A549 (cell line): ENCODE measurements at regions not wholly inside any gene's neighbourhood (a gene's known extent, or its start where the extent isn't known, plus 50 kb on each side); places are given as distances from the start of the nearest gene placed in this dataset.

Experiments
- ATAC-seq, 2 experiments: fragments of 200-7000 bp in 1 of 2; fragments of >200 bp in 1 of 2; cut with Nextera tagmentation in 1 of 2; cut with Tn5 transposase in 1 of 2; 3 replicates each; pipeline versions ENCODE4 v1.8.0 to v1.9.1; 2018 to 2020; ENCODE audit warnings: mild to moderate bottlenecking in 1 of 2, moderate library complexity in 1 of 2
- CTCF ChIA-PET: fragments of 300-600 bp; sonication (Branson Sonifier 250); formaldehyde crosslinking; extraction: SDS; loops from one replicate; lab custom pipeline; 2021; ENCODE audit warnings: antibody characterized with exemption, inconsistent platforms; lab: Yijun Ruan, JAX
- POLR2A ChIA-PET: fragments of 350-600 bp; formaldehyde crosslinking; extraction: SDS; loops from one replicate; lab custom pipeline; 2021; ENCODE audit warnings: antibody characterized with exemption, inconsistent platforms; lab: Yijun Ruan, JAX
- DNase-seq, 2 experiments: peaks; one replicate each; pipeline versions ENCODE4 v3.0.0 to v3.0.0-alpha.2; 2011 to 2016; ENCODE audit warnings: low read depth in 1 of 2, low spot score in 1 of 2
- FAIRE-seq: peaks from 2 replicates; lab custom pipeline; 2011; peaks lifted over from hg19 to GRCh38; lab: Jason Lieb, UNC
- H3K27ac ChIP-seq, 2 experiments: fragments of >200 bp; sonication (Bioruptor Twin); formaldehyde crosslinking; 3 replicates each; pipeline ENCODE4 v1.5.1; 2016 to 2017
- H3K4me1 ChIP-seq: fragments of >200 bp; sonication (Bioruptor Twin); formaldehyde crosslinking; 3 replicates; pipeline ENCODE4 v1.6.1; 2016
- H3K4me2 ChIP-seq: fragments of >200 bp; sonication (Bioruptor Twin); formaldehyde crosslinking; 3 replicates; pipeline ENCODE4 v1.6.1; 2016
- H3K4me3 ChIP-seq: fragments of >200 bp; sonication (Bioruptor Twin); formaldehyde crosslinking; 3 replicates; pipeline ENCODE4 v1.5.1; 2016
- H3K9me3 ChIP-seq: fragments of >200 bp; sonication (Bioruptor Twin); formaldehyde crosslinking; 3 replicates; pipeline ENCODE4 v1.6.1; 2016
- CBX2 ChIP-seq: fragments of 200-600 bp; sonication (generic); IDR thresholded peaks from 2 replicates; pipeline ENCODE4 v1.6.1; 2016; ENCODE audit warnings: low read depth, mild to moderate bottlenecking, borderline replicate concordance
- CBX8 ChIP-seq: fragments of 200-600 bp; sonication (generic); IDR thresholded peaks from 2 replicates; pipeline ENCODE4 v1.6.1; 2016
- CEBPB ChIP-seq, 2 experiments: fragments of >200 bp in 1 of 2; sonication (Bioruptor Twin) in 1 of 2; formaldehyde crosslinking in 1 of 2; IDR thresholded peaks; 2 replicates each; pipeline ENCODE4 v1.6.1; 2012 to 2016
- CHD4 ChIP-seq: fragments of 200-600 bp; sonication (generic); IDR thresholded peaks from 2 replicates; pipeline ENCODE4 v1.6.1; 2016; ENCODE audit warnings: antibody characterized with exemption, mild to moderate bottlenecking, borderline replicate concordance
- EHMT2 ChIP-seq: fragments of 200-600 bp; sonication (generic); IDR thresholded peaks from 2 replicates; pipeline ENCODE4 v1.6.1; 2016; ENCODE audit warnings: antibody characterized with exemption, low read depth, mild to moderate bottlenecking, moderate library complexity
- FOSL2 ChIP-seq, 2 experiments: fragments of 450-650 bp in 1 of 2; fragments of >200 bp in 1 of 2; sonication (Bioruptor Twin) in 1 of 2; formaldehyde crosslinking; IDR thresholded peaks; 2 replicates each; pipeline versions ENCODE4 v1.5.0 to v1.6.1; 2016 to 2020; ENCODE audit warnings: mild to moderate bottlenecking in 1 of 2, moderate library complexity in 1 of 2
- GATA3 ChIP-seq: IDR thresholded peaks from 2 replicates; pipeline ENCODE4 v1.6.1; 2012; ENCODE audit warnings: borderline replicate concordance
- HEYL ChIP-seq: fragments of 250-450 bp; sonication (Bioruptor Pico); IDR thresholded peaks from 2 replicates; pipeline ENCODE4 v1.8.0; 2021; ENCODE audit warnings: mild to moderate bottlenecking, moderate library complexity
- HOXB13 ChIP-seq: fragments of 250-450 bp; sonication (Bioruptor Pico); IDR thresholded peaks from 2 replicates; pipeline ENCODE4 v1.5.0; 2020; ENCODE audit warnings: low read depth, mild to moderate bottlenecking, moderate library complexity
- JUNB ChIP-seq: fragments of >200 bp; sonication (Bioruptor Twin); formaldehyde crosslinking; IDR thresholded peaks from 2 replicates; pipeline ENCODE4 v1.6.1; 2016
- KDM5A ChIP-seq: fragments of 200-600 bp; sonication (generic); IDR thresholded peaks from 2 replicates; pipeline ENCODE4 v1.6.1; 2016; ENCODE audit warnings: antibody characterized with exemption, mild to moderate bottlenecking
- MYC ChIP-seq: IDR thresholded peaks from 2 replicates; pipeline ENCODE4 v1.6.1; 2012; ENCODE audit warnings: mild to moderate bottlenecking, inconsistent platforms, low read length, improper control_type of control experiment, borderline replicate concordance
- NFE2L2 ChIP-seq: fragments of 150-350 bp; conservative IDR thresholded peaks from 2 replicates; pipeline ENCODE4 v1.6.1; 2014; ENCODE audit warnings: low read length
- PHF8 ChIP-seq: fragments of 200-600 bp; sonication (generic); IDR thresholded peaks from 2 replicates; pipeline ENCODE4 v1.6.1; 2016; ENCODE audit warnings: low read depth, mild to moderate bottlenecking, antibody characterized with exemption, moderate library complexity, borderline replicate concordance
- RARB ChIP-seq: fragments of 250-450 bp; sonication (Bioruptor Pico); IDR thresholded peaks from 2 replicates; pipeline ENCODE4 v1.8.0; 2021; ENCODE audit warnings: mild to moderate bottlenecking, moderate library complexity
- REST ChIP-seq: fragments of 200-600 bp; sonication (generic); IDR thresholded peaks from 2 replicates; pipeline ENCODE4 v1.6.1; 2016; ENCODE audit warnings: antibody characterized with exemption, mild to moderate bottlenecking, moderate library complexity
- RNF2 ChIP-seq: fragments of 200-600 bp; sonication (generic); IDR thresholded peaks from 2 replicates; pipeline ENCODE4 v1.6.1; 2016; ENCODE audit warnings: low read depth, mild to moderate bottlenecking, antibody characterized with exemption, moderate library complexity, borderline replicate concordance
- ZC3H11A ChIP-seq: fragments of 450-650 bp; IDR thresholded peaks from 2 replicates; pipeline ENCODE4 v1.6.1; 2014; ENCODE audit warnings: antibody characterized with exemption, mild to moderate bottlenecking
- ZNF302 ChIP-seq: fragments of 250-450 bp; sonication (Bioruptor Pico); IDR thresholded peaks from 2 replicates; pipeline ENCODE4 v1.9.0; 2021; ENCODE audit warnings: inconsistent platforms, mild to moderate bottlenecking, moderate library complexity
- WGBS: methylation state at CpG from one replicate; pipeline ENCODE4 v1.1.6; 2017; ENCODE audit errors: missing lambda C conversion rate; 5-methylcytosine and 5-hydroxymethylcytosine counted together
- TF ChIP-seq, protein P1 (sequence below): IDR thresholded peaks from 2 replicates; pipeline ENCODE4 v1.6.1; 2012
- TF ChIP-seq, protein P2 (sequence below): fragments of >200 bp; sonication (Bioruptor Twin); formaldehyde crosslinking; IDR thresholded peaks from 3 replicates; pipeline ENCODE4 v1.5.1; 2016
- TF ChIP-seq, protein P3 (sequence below): fragments of 150-350 bp; IDR thresholded peaks from 2 replicates; pipeline ENCODE4 v1.6.1; 2014; ENCODE audit warnings: low read depth, mild to moderate bottlenecking, low read length
- TF ChIP-seq, protein P4 (sequence below): fragments of 250-450 bp; sonication (Bioruptor Pico); IDR thresholded peaks from 2 replicates; pipeline ENCODE4 v1.5.0; 2021; ENCODE audit warnings: mild to moderate bottlenecking, moderate library complexity, borderline replicate concordance

DNA sequence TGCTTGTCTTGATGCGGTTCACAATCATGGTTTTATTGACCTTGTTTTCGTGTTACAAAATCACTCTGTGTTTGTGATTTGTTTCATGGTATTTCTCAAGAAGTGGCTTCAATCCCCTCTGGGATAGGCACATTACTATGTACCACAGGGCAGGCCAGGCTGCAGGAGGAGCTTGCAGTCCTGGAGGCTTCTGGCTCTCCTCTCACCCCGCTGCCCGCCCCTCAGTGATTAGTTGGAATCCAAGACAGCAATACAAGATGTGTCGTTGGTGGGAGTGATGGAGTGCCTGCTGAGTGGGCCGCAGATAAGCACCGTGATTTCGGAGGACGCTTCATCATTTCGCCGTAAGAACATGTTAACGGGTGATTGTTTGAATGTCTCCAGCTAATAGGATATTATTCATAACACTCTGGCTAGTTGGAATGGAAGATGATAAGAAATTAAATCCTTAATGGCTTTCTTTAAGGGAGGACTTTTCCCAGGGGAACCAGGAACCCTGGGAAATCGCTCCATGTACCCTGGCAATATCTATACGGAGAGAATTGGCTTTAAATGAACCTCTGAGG, 384.4 kb downstream of the MIAT start:
- CTCF ChIA-PET = interaction anchor here (1.7 kb wide), 1 partner anchor 15 kb away, joined by 3 read pairs; no protein-coding TSS in a partner anchor
- DNase-seq = no peak
- 88% methylated on average over 14 of the region's 14 CpGs for WGBS
- Histone ChIP-seq H3K9me3 (peaks cover 5% of the 10 kb centered on the region; the same call in 2 of the 3 replicates), H3K4me1 (peaks cover 22% of the 10 kb centered on the region), H3K4me2 (no peak overlapping the region), H3K4me3 (no peak overlapping the region), H3K27ac (no peak overlapping the region)
- FAIRE-seq = no peak
- no peak for ATAC-seq
- POLR2A ChIA-PET = no interaction called here
- TF ChIP-seq, protein P1, sequence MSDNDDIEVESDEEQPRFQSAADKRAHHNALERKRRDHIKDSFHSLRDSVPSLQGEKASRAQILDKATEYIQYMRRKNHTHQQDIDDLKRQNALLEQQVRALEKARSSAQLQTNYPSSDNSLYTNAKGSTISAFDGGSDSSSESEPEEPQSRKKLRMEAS = no peak
- TF ChIP-seq RARB (CRISPR knock-in tag) (no peak), CBX2 (no peak), GATA3 (no peak), HOXB13 (CRISPR knock-in tag) (no peak), ZC3H11A (no peak), ZNF302 (CRISPR knock-in tag) (no peak), CHD4 (no peak), NFE2L2 (no peak)
- TF ChIP-seq, protein P2, sequence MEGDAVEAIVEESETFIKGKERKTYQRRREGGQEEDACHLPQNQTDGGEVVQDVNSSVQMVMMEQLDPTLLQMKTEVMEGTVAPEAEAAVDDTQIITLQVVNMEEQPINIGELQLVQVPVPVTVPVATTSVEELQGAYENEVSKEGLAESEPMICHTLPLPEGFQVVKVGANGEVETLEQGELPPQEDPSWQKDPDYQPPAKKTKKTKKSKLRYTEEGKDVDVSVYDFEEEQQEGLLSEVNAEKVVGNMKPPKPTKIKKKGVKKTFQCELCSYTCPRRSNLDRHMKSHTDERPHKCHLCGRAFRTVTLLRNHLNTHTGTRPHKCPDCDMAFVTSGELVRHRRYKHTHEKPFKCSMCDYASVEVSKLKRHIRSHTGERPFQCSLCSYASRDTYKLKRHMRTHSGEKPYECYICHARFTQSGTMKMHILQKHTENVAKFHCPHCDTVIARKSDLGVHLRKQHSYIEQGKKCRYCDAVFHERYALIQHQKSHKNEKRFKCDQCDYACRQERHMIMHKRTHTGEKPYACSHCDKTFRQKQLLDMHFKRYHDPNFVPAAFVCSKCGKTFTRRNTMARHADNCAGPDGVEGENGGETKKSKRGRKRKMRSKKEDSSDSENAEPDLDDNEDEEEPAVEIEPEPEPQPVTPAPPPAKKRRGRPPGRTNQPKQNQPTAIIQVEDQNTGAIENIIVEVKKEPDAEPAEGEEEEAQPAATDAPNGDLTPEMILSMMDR = no peak
- TF ChIP-seq, protein P3, sequence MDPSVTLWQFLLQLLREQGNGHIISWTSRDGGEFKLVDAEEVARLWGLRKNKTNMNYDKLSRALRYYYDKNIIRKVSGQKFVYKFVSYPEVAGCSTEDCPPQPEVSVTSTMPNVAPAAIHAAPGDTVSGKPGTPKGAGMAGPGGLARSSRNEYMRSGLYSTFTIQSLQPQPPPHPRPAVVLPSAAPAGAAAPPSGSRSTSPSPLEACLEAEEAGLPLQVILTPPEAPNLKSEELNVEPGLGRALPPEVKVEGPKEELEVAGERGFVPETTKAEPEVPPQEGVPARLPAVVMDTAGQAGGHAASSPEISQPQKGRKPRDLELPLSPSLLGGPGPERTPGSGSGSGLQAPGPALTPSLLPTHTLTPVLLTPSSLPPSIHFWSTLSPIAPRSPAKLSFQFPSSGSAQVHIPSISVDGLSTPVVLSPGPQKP = no peak

- DNase-seq = no peak
- no peak overlapping the region for H3K4me2 ChIP-seq
- WGBS = 76% methylated on average over 5 of the region's 5 CpGs
- ChIA-PET CTCF (interaction anchor here (1.2 to 1.7 kb wide), 2 partner anchors 16 to 289 kb away, joined by 3 read pairs; no protein-coding TSS in a partner anchor), POLR2A (no interaction called here)
- FAIRE-seq = no peak
- H3K27ac ChIP-seq = peak overlapping the region in 1 of 2 experiments; percentile 7; a peak in 1 of 6 replicates
- H3K9me3 ChIP-seq = peaks cover 12% of the 10 kb centered on the region; the same call in 2 of the 3 replicates
- no peak for ATAC-seq
- no peak overlapping the region for H3K4me3 ChIP-seq
- peaks cover 22% of the 10 kb centered on the region for H3K4me1 ChIP-seq
- TF ChIP-seq REST = no peak
- TF ChIP-seq PHF8 = no peak
- TF ChIP-seq, protein P1 = no peak
- TF ChIP-seq EHMT2 = no peak
- TF ChIP-seq CEBPB (IDR thresholded peaks at IDR 0.05) = no peak
- no peak for TF ChIP-seq RNF2
- TF ChIP-seq HEYL (CRISPR knock-in tag) = no peak
- TF ChIP-seq GATA3 = no peak
- no peak for TF ChIP-seq JUNB
- no peak for TF ChIP-seq KDM5A
- TF ChIP-seq, protein P2 = no peak
- TF ChIP-seq HOXB13 (CRISPR knock-in tag) = no peak
- TF ChIP-seq FOSL2 (IDR thresholded peaks at IDR 0.05) = no peak
- no peak for TF ChIP-seq FOSL2 (CRISPR knock-in tag; IDR thresholded peaks at IDR 0.05)
- no peak for TF ChIP-seq CBX8
- no peak for TF ChIP-seq MYC
- no peak for TF ChIP-seq CBX2
- TF ChIP-seq, protein P4, sequence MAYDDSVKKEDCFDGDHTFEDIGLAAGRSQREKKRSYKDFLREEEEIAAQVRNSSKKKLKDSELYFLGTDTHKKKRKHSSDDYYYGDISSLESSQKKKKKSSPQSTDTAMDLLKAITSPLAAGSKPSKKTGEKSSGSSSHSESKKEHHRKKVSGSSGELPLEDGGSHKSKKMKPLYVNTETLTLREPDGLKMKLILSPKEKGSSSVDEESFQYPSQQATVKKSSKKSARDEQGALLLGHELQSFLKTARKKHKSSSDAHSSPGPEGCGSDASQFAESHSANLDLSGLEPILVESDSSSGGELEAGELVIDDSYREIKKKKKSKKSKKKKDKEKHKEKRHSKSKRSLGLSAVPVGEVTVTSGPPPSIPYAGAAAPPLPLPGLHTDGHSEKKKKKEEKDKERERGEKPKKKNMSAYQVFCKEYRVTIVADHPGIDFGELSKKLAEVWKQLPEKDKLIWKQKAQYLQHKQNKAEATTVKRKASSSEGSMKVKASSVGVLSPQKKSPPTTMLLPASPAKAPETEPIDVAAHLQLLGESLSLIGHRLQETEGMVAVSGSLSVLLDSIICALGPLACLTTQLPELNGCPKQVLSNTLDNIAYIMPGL (CRISPR knock-in tag) = no peak
- TF ChIP-seq CHD4 = no peak
These were observed 385.9 kb downstream of the MIAT start for GRCh38 chr22:27043262-27043661.
